Ovary (tissue), 3 donors: ENCODE measurements at regions not wholly inside any gene's neighbourhood (a gene's known extent, or its start where the extent isn't known, plus 50 kb on each side); places are given as distances from the start of the nearest gene placed in this dataset.

ENCODE experiments used
- CTCF ChIP-seq, 3 donors: fragments of 450-650 bp in 2 of 3; fragments of 200-600 bp in 1 of 3; IDR thresholded peaks; one replicate each; pipeline versions ENCODE4 v1.5.1 to v1.8.0; 2016 to 2022; ENCODE audit warnings: antibody characterized with exemption in 3 of 3, mild to moderate bottlenecking in 1 of 3
- POLR2A ChIP-seq: fragments of 450-650 bp; IDR thresholded peaks from one replicate; pipeline ENCODE4 v1.6.1; 2017; ENCODE audit warnings: antibody characterized with exemption, mild to moderate bottlenecking, moderate library complexity
- donor health status: DM: no; HTN: no; CAD: no.

- no peak for TF ChIP-seq POLR2A
- TF ChIP-seq CTCF (IDR thresholded peaks at IDR 0.05) = no peak
These were observed 360.4 kb upstream of the KCNH7 start for GRCh38 chr2:163198972-163199371.
